Sigmoid colon (tissue), 6 donors: ENCODE measurements at regions not wholly inside any gene's neighbourhood (a gene's known extent, or its start where the extent isn't known, plus 50 kb on each side); places are given as distances from the start of the nearest gene placed in this dataset.

Source experiments
- DNase-seq: peaks from one replicate; pipeline ENCODE4 v3.0.0-alpha.2; 2019
- H3K27ac ChIP-seq, 4 donors: fragments of 200-600 bp; sonication (generic); one replicate each; pipeline ENCODE4 v1.5.1; 2016 to 2019; ENCODE audit warnings: mild to moderate bottlenecking in 1 of 4
- H3K27me3 ChIP-seq, 3 donors: fragments of 200-600 bp; sonication (generic); one replicate each; pipeline ENCODE4 v1.5.1; 2019; ENCODE audit warnings: mild to moderate bottlenecking in 1 of 3
- H3K36me3 ChIP-seq, 4 donors: fragments of 200-600 bp; sonication (generic); one replicate each; pipeline ENCODE4 v1.5.1; 2016 to 2019
- H3K4me1 ChIP-seq, 4 donors: fragments of 200-600 bp; sonication (generic); one replicate each; pipeline ENCODE4 v1.5.1; 2017 to 2019
- H3K4me3 ChIP-seq, 4 donors: fragments of 200-600 bp; sonication (generic); one replicate each; pipeline ENCODE4 v1.5.1; 2017 to 2019; ENCODE audit warnings: mild to moderate bottlenecking in 2 of 4, moderate library complexity in 1 of 4
- H3K9me3 ChIP-seq, 4 donors: fragments of 200-600 bp in 3 of 4; sonication (generic) in 3 of 4; one replicate each; pipeline versions ENCODE4 v1.5.1 to v1.6.1; 2013 to 2019
- CTCF ChIP-seq, 4 experiments: fragments of 450-650 bp in 3 of 4; fragments of 200-600 bp in 1 of 4; IDR thresholded peaks; one replicate each; pipeline ENCODE4 v1.5.1; 2016 to 2019; ENCODE audit warnings: antibody characterized with exemption in 4 of 4, mild to moderate bottlenecking in 3 of 4, moderate library complexity in 2 of 4
- EP300 ChIP-seq, 4 donors: sonication (generic); formaldehyde crosslinking; IDR thresholded peaks; one replicate each; pipeline ENCODE4 v1.6.1; 2017; ENCODE audit warnings: antibody characterized with exemption in 4 of 4
- POLR2A ChIP-seq, 2 donors: fragments of 450-650 bp; IDR thresholded peaks; one replicate each; pipeline ENCODE4 v1.6.1; 2016; ENCODE audit warnings: antibody characterized with exemption in 2 of 2, mild to moderate bottlenecking in 2 of 2, moderate library complexity in 2 of 2
- POLR2AphosphoS5 ChIP-seq, 4 donors: sonication (generic); formaldehyde crosslinking; IDR thresholded peaks; one replicate each; pipeline ENCODE4 v1.6.1; 2017; ENCODE audit warnings: antibody characterized with exemption in 4 of 4
- WGBS, 2 donors: extraction: QIAGEN DNeasy Blood & Tissue Kit; methylation state at CpG; one replicate each; pipeline ENCODE4 v1.1.7; 2013; 5-methylcytosine and 5-hydroxymethylcytosine counted together
- intact Hi-C: fragments of 100-400 bp; cut with DNase I; formaldehyde crosslinking; loops from one replicate; pipeline ENCODE4 v1.15.1; 2023
- donor health status: healthy with polysubstance abuse.
- donor health status: healthy.

DNA sequence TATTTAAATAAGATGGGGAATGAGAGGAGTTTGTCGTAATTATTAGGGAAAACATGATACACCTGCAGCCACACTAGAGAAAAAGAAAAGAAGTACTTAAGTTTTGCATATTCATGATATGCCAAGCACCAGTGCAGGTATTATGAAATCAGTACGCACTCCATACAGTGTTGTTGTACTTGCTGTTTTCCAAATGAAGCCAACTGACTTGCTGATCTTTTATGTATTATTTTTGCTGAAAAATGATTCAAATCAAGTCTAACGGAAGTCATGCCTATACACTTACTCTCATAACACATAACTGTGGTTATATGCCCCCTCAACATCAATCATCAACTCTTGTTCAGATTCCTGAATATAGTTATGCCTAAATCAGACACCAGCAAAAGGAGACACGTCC is 584.9 kb upstream of the EYS start:
- no peak overlapping the region for H3K4me3 ChIP-seq
- no peaks in the 10 kb centered on the region for H3K4me1 ChIP-seq
- no peaks in the 10 kb centered on the region for H3K36me3 ChIP-seq
- DNase-seq: no peak
- no peak overlapping the region for H3K27ac ChIP-seq
- WGBS, 2 donors: 72 to 79% methylated on average over 4 of the region's 4 CpGs
- TF ChIP-seq POLR2AphosphoS5 (IDR thresholded peaks at IDR 0.05) (no peak), POLR2A (IDR thresholded peaks at IDR 0.05) (no peak), CTCF (IDR thresholded peaks at IDR 0.05) (no peak), EP300 (IDR thresholded peaks at IDR 0.05) (no peak)
- H3K9me3 ChIP-seq: no peaks in the 10 kb centered on the region
- intact Hi-C loops: no loop called here
- no peaks in the 10 kb centered on the region for H3K27me3 ChIP-seq

DNA sequence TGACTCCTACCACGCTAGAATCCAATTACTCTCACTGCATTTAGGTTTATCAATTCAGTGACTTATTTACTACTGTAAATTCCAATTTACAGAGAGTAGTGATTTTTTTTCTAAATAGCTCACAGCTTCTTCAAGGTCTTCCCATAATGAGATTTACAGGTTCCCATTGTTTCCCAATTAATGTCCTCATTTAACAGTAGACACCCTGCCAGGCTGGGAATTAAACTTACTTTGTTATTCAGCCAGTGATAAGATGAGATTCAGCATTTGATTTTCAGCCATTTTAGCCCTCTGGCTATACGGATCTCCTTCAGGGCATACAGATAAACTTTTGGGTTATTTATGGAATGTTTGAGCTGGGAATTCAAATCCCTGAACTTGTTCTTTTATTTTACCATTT is 582.9 kb upstream of the EYS start:
- no peak for DNase-seq
- Histone ChIP-seq H3K36me3 (no peaks in the 10 kb centered on the region), H3K4me3 (no peak overlapping the region), H3K27ac (no peak overlapping the region), H3K4me1 (no peaks in the 10 kb centered on the region), H3K27me3 (no peaks in the 10 kb centered on the region), H3K9me3 (no peaks in the 10 kb centered on the region)
- no peak for TF ChIP-seq POLR2A (IDR thresholded peaks at IDR 0.05)
- TF ChIP-seq POLR2AphosphoS5 (IDR thresholded peaks at IDR 0.05): no peak
- TF ChIP-seq EP300 (IDR thresholded peaks at IDR 0.05): no peak
- no peak for TF ChIP-seq CTCF (IDR thresholded peaks at IDR 0.05)
- WGBS, 2 donors: 58 to 83% methylated on average over 2 of the region's 2 CpGs
- intact Hi-C loops: no loop called here

DNA sequence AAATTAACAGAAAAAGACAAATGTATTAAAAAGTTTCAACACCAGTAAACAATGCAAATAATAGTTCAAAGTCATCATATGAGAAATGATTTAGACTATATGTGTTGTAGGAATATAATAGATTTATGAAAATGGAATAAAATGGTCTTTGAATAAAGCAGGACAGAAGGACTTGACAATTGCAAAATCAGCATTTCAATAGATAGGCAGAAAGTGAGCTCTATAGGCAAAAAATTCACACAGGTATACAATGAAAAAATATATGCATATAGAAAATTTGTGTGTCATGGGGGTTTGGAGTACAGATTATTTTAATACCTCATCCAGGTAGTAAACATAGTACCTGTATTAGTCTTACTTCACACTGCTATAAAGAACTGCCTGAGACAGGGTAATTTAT is 571.1 kb upstream of the EYS start:
- peaks cover 0 to 3% (median 0%) of the 10 kb centered on the region in 4 donors for H3K9me3 ChIP-seq
- no peaks in the 10 kb centered on the region for H3K4me1 ChIP-seq

GRCh38 chr6:66277400-66277799 is 570.4 kb upstream of the EYS start:
- Histone ChIP-seq H3K4me1 (no peaks in the 10 kb centered on the region), H3K27ac (no peak overlapping the region), H3K36me3 (no peaks in the 10 kb centered on the region), H3K27me3 (no peaks in the 10 kb centered on the region), H3K4me3 (no peak overlapping the region), H3K9me3 (peaks cover 0 to 3% (median 0%) of the 10 kb centered on the region in 4 donors)
- intact Hi-C loops: no loop called here
- WGBS, 2 donors: 88 to 90% methylated on average over 1 of the region's 1 CpG
- no peak for DNase-seq
- TF ChIP-seq CTCF (IDR thresholded peaks at IDR 0.05) (no peak), POLR2A (IDR thresholded peaks at IDR 0.05) (no peak), POLR2AphosphoS5 (IDR thresholded peaks at IDR 0.05) (no peak), EP300 (IDR thresholded peaks at IDR 0.05) (no peak)

More for the DNA sequence above, 571.1 kb upstream of the EYS start:
- intact Hi-C loops: no loop called here
- no peak for TF ChIP-seq EP300 (IDR thresholded peaks at IDR 0.05)
- TF ChIP-seq CTCF (IDR thresholded peaks at IDR 0.05): no peak
- no peak for TF ChIP-seq POLR2A (IDR thresholded peaks at IDR 0.05)
- TF ChIP-seq POLR2AphosphoS5 (IDR thresholded peaks at IDR 0.05): no peak
- Histone ChIP-seq H3K27me3 (no peaks in the 10 kb centered on the region), H3K27ac (no peak overlapping the region), H3K36me3 (no peaks in the 10 kb centered on the region), H3K4me3 (no peak overlapping the region)
- DNase-seq: no peak

DNA sequence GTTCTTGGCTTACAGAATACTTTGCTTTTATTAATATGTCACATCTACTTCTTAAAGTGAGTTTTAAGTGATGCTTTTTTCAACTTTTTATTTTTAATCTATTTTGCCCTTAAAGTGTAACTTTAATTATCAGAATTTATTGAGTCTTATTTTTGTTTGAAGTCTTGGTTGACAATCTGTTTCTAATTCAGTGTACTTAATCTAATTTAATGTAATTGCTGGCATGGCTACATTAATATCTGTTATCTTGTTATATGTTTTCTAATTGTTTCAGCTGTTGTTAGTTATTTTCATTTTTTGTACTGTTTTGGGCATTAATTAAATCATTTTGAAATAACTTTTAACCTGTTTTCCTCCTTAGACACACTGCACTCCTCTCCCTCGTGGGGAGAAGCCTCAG is 558.7 kb upstream of the EYS start:
- no peak for DNase-seq
- Histone ChIP-seq H3K27me3 (no peaks in the 10 kb centered on the region), H3K4me3 (no peak overlapping the region), H3K4me1 (no peaks in the 10 kb centered on the region), H3K27ac (no peak overlapping the region), H3K36me3 (no peaks in the 10 kb centered on the region), H3K9me3 (no peaks in the 10 kb centered on the region)
- 9 to 49% methylated on average over 1 of the region's 1 CpG for WGBS, 2 donors
- intact Hi-C loops: no loop called here
- no peak for TF ChIP-seq CTCF (IDR thresholded peaks at IDR 0.05)
- TF ChIP-seq POLR2A (IDR thresholded peaks at IDR 0.05): no peak
- no peak for TF ChIP-seq EP300 (IDR thresholded peaks at IDR 0.05)
- TF ChIP-seq POLR2AphosphoS5 (IDR thresholded peaks at IDR 0.05): no peak
